Dermis microvascular lymphatic vessel endothelial cell (primary cell): ENCODE measurements at regions not wholly inside any gene's neighbourhood (a gene's known extent, or its start where the extent isn't known, plus 50 kb on each side); places are given as distances from the start of the nearest gene placed in this dataset.
"Not testable (repeated sequence)": the region's sequence is repeated elsewhere in the genome, so short reads cannot be mapped to it uniquely, and the experiment has no call there.

Source experiments
- DNase-seq, 2 donors: peaks; one replicate each; pipeline versions ENCODE4 v3.0.0 to v3.0.0-alpha.2; 2010; ENCODE audit warnings: low read depth in 2 of 2

- DNase-seq, result no peak
These were observed 91.9 kb upstream of the NEURL1B start for GRCh38 chr5:172548981-172549687.

- DNase-seq, result no peak
These were observed 92.7 kb upstream of the NEURL1B start for GRCh38 chr5:172548311-172548731.

- no peak for DNase-seq
These were observed 91.9 kb upstream of the SH3PXD2B start for GRCh38 chr5:172546196-172546595.

DNA sequence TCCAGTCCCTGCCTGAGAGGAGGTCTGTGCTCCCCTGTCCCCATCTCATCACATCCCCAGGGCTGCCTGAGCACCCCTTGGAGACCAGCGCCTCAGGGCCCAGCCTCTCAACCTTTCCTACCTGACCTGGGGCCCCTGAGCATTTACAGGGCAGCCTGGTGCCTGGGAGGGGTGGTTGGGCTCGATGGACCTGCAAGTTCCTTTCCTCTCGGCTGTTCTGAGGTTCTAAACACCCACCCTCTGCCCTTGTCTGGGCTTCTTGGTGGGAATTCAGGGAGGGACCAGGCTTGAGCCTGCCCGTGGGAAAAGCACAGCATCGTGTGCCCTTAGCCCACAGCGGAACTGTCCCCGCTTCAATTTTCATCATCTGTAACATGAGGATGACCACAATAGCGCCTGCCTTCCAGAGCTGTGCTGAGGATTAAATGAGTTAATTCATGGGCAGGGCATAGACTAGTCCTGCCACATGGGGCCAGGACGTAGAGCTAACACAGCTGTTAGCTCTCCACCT is 91.0 kb upstream of the SH3PXD2B start:
- DNase-seq, result no peak

GRCh38 chr5:172544371-172545095 is 90.2 kb upstream of the SH3PXD2B start:
- no peak for DNase-seq

DNA sequence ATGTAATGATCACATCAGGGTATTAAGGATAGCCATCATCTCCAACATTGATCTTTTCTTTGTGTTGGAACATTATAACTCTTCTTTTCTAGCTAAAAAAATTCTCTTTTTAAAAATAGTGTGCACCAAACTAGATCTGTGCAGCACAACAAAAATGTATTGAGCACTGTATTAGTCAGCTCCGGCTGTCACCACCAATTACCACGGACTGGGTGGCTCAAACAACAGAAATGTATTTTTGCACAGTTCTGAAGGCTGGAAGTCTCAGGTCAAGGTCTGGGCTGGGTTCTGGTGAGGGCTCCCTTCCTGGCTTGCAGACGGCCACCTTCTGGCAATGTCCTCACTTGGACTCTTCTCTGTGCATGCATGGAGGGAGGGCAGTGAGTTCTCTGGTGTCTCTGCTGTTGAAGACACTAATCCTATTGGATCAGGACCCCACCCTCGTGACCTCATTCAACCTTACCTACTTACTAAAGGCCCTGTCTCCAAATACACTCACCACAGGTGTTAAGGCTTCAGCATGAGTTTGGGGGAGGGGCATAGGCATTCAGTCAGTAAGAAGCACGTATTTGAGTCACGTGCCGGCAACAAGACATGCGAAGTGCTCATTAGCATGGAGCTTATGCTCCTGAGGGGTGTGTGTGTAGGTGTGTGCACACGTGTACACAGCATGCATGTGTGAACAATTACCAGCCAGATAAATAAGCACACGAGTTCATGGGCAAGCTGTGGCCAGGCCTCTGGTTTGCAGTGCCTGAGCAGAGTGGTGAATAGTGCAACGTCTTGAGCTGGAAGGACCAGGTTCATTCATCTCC is 89.4 kb upstream of the SH3PXD2B start:
- no peak for DNase-seq

DNA sequence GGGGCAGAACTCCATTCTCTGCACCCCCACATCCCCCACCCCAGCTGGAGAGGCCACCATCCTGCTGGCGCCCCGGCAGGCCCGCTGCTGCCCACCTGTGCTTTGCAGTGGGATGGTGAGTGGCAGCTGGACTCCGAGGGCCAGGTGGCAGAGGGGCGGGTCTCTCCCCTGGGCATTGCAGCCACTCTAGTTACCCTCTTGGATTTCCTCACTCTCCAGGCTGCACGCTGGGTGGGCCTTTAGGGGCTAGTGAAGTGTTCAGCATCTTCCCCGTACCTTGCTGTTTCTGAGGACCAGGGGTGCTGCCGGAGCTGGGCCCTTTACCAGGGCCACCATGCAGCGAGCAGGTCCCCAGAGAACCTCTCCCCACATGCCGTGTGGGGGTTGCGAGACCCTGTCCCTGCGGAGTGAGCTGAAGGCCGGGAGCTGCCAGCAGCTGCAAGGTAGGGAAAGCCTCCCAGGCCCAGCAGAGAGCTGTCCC is 88.4 kb upstream of the SH3PXD2B start:
- no peak for DNase-seq

- no peak for DNase-seq
These were observed 87.4 kb upstream of the SH3PXD2B start for GRCh38 chr5:172541773-172542136.

- DNase-seq, result no peak
These were observed 86.9 kb upstream of the SH3PXD2B start for GRCh38 chr5:172541099-172541772.

DNA sequence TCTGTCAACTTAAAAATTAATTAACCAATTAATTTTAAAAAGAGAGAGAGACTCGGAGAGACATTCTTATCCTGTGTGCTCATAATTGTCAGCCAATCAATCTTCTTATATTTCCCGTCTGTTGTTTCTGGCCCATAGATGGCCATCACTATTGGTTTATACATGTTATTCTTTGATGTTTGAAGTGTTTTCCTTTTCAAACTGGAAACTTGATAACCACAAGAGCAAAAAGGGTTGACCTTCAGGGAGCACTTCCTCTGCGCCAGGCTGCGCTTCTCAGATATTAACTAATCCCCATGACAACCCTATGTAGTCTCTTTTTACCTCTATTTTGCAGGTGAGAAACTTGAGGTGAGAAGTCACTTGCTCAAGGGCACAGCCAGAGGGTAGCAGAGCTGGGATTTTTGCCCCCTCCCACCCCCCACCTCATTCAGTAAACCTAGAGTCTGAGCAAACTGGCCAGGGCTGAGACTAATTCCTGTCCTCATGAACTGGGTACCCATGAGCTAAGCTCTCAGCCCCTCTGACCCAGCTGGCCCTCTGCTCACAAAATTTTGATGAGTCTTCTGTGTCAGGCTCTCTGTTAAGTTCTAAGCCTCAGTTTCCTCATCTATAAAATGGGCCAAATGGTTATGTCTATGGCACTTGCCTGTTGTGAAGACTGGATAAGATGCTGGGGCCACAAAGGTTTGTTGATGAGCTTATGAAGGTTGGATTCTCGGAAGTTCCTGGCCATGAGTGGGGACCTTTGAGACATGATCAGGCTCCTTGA is 86.0 kb upstream of the SH3PXD2B start:
- DNase-seq, result no peak

DNA sequence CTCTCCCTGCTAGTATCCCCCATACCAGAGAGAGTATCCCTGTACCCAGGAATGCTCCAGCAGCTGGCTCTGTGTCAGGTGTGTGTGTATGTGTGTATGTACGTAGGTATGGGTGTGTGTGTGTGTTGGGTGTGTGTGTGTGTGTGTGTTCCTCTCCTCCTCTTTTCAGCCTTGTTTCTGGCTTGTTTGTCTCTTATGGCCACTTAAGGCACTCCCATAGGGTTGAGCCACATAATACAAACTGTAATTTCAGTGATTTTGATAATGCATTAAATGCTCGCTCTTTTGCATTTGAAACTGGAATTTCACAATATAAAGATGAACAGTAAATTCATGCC is 80.8 kb upstream of the SH3PXD2B start:
- DNase-seq, result no peak

- no peak for DNase-seq
These were observed 80.1 kb upstream of the SH3PXD2B start for GRCh38 chr5:172534229-172535107.

DNA sequence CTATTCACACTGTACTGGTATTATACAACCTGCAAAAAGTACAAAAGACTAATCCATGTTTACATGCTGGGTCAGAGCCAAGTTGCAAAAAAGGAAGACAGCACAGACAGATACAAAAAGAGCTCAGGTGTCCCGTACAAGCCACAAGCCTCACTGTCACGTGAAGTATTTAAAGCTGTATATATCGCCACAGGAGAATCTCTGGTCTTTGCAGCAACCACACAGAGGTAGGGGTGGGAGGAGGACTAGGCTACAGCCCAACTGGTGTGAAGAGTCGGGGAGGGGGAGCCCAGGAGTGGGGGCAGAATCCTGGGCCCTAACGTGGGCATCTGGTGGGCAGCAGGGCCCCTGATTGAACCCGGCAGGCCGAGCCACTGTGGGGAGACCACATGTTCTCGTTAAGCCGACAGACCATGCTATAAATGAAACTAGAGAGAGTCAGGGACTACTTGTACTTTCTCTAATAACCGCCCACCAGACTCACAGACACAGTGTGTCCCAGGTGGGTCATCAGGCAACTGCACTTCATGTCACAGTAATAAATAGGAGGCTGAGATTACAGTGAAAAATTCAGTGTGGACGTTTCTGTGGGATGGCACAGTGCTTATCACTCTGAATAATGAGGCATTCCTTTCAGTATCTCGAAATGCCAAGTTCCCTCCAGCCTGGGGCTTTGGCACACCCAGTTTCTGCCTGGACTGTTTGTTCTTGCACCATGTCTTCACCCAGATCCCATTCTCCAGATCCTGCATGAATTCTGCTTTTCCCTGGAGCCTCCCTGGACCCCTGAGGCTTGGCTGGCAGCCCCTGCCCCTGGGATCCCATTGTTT is 79.3 kb upstream of the SH3PXD2B start:
- no peak for DNase-seq

DNA sequence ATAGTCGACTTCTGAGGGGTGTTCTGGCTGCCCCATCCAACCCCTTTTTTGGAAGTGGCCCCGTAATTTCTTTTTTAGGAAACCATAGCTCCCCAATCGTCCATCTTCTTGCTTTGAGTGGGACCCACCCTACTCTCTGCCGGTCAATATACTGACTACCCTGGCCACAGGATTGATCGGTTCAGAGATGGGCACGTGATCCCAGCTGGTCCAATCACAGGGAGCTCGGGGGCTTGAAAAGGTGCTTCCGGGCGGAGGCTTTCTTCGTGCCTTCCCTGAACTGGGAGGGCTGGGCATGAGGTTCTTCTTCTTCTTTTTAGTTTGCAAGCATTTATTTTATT is 78.7 kb upstream of the SH3PXD2B start:
- no peak for DNase-seq

- DNase-seq, result not testable (repeated sequence)
These were observed 78.1 kb upstream of the SH3PXD2B start for GRCh38 chr5:172532439-172532838.

DNA sequence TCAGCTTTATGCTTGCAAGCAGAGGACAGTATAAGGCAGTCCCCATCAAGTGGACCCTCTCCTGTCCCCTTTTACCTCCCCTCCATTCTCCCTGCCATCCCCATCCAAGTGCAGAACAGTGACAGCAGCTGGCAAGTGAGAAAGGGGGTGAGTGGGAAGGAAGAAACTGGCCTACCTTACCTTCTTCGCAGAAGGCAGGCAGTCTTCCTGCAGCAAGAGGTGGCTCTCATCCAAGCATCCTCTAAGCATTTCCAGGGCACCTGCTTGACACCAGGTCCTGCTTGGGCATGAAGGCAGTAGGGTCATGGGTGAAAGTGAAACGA is 77.3 kb upstream of the SH3PXD2B start:
- DNase-seq, result no peak

DNA sequence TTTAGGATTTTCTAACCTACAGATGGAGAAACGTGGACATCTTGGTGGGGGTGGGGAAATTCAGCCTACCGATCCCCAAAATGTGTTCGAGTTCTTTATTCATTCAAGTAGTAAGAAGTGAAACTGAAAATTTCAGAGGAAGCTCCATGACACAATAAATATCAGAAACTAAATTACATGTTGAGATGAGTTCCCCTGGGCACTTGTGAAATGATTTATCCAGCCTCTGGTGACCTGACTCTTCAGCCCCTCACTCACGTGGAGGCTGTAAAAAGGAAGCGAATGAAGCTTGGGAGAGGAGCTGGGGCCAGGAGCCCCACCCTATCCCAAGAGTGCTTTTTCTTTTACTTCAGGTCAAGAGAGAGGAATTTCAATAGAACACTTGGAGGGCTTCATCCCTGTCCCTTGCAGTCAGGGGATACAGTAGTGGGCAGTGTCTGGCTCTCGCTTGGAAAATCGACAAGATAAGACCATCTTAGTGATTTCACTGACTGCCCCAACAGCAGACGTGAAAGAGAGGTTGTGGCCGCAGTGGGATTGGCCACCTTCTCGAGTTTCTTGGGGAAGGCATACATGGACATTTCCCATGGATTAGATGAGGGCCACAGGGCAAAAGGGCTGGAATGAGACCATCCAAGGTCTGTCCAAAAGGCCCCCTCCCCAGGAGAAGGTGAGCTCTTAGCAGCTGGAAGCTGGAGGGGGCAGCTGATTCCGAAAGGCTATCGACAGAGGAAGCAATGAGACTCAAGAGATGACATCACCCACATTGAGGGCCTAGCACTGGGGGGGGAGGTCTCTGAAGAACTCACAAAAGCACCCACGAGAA is 76.8 kb upstream of the SH3PXD2B start:
- no peak for DNase-seq

DNA sequence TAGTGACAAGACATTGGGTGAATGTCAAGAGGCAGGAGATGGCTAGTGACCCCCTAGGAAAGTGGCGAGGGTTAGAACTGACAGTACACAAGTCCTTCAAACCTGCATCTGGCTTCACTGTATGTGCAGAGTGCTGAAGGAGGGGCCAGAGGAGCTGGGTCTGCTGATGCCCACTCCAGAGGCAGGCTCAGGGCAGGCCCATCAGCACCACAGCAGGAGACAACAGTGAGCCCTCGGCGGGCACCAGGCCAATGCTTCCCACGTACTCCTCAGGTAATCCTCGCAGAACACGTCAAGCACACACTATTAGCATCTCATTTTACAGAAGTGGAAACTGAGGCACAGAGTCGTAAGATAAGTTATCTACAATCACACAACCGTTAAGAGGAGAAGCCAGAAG is 76.1 kb upstream of the SH3PXD2B start:
- DNase-seq, result no peak
